A204.1 (cell line): ENCODE measurements at regions not wholly inside any gene's neighbourhood (a gene's known extent, or its start where the extent isn't known, plus 50 kb on each side); places are given as distances from the start of the nearest gene placed in this dataset.

Source experiments
- FAIRE-seq: peaks from 2 replicates; lab custom pipeline; 2012; peaks lifted over from hg19 to GRCh38; lab: Jason Lieb, UNC

- FAIRE-seq: no peak
These were observed 85.0 kb upstream of the SLC38A4 start for GRCh38 chr12:46910830-46911229.

- no peak for FAIRE-seq
These were observed 88.5 kb upstream of the SLC38A4 start for GRCh38 chr12:46914336-46914735.

GRCh38 chr12:46915082-46915481 is 89.3 kb upstream of the SLC38A4 start:
- no peak for FAIRE-seq

- no peak for FAIRE-seq
These were observed 90.0 kb upstream of the SLC38A4 start for GRCh38 chr12:46915836-46916235.

GRCh38 chr12:46916796-46917419 is 91.1 kb upstream of the SLC38A4 start:
- FAIRE-seq: no peak

GRCh38 chr12:46917821-46918220 is 92.0 kb upstream of the SLC38A4 start:
- FAIRE-seq: no peak

GRCh38 chr12:46918631-46919030 is 92.8 kb upstream of the SLC38A4 start:
- no peak for FAIRE-seq

GRCh38 chr12:46919666-46920400 is 94.0 kb upstream of the SLC38A4 start:
- no peak for FAIRE-seq

GRCh38 chr12:46920499-46920898 is 94.7 kb upstream of the SLC38A4 start:
- no peak for FAIRE-seq

- no peak for FAIRE-seq
These were observed 95.4 kb upstream of the SLC38A4 start for GRCh38 chr12:46921048-46921763.

- no peak for FAIRE-seq
These were observed 96.0 kb upstream of the SLC38A4 start for GRCh38 chr12:46921764-46922133.

GRCh38 chr12:46926526-46926925 is 100.7 kb upstream of the SLC38A4 start:
- no peak for FAIRE-seq

GRCh38 chr12:46930101-46930500 is 104.3 kb upstream of the SLC38A4 start:
- FAIRE-seq: no peak

GRCh38 chr12:46933947-46934346 is 108.2 kb upstream of the SLC38A4 start:
- FAIRE-seq: peak; percentile 99

- FAIRE-seq: no peak
These were observed 108.7 kb upstream of the SLC38A4 start for GRCh38 chr12:46934374-46935111.

GRCh38 chr12:46935271-46935847 is 109.6 kb upstream of the SLC38A4 start:
- FAIRE-seq: peak; percentile 90

- FAIRE-seq: no peak
These were observed 110.2 kb upstream of the SLC38A4 start for GRCh38 chr12:46936042-46936441.

- no peak for FAIRE-seq
These were observed 112.4 kb upstream of the SLC38A4 start for GRCh38 chr12:46938071-46938678.

GRCh38 chr12:46941981-46942380 is 116.2 kb upstream of the SLC38A4 start:
- FAIRE-seq: no peak

GRCh38 chr12:46942579-46942978 is 116.8 kb upstream of the SLC38A4 start:
- FAIRE-seq: no peak

GRCh38 chr12:46944088-46944487 is 118.3 kb upstream of the SLC38A4 start:
- FAIRE-seq: no peak

- FAIRE-seq: no peak
These were observed 119.0 kb upstream of the SLC38A4 start for GRCh38 chr12:46944771-46945170.
